ENCODE measurements at regions not wholly inside any gene's neighbourhood (a gene's known extent, or its start where the extent isn't known, plus 50 kb on each side); places are given as distances from the start of the nearest gene placed in this dataset.

DNA sequence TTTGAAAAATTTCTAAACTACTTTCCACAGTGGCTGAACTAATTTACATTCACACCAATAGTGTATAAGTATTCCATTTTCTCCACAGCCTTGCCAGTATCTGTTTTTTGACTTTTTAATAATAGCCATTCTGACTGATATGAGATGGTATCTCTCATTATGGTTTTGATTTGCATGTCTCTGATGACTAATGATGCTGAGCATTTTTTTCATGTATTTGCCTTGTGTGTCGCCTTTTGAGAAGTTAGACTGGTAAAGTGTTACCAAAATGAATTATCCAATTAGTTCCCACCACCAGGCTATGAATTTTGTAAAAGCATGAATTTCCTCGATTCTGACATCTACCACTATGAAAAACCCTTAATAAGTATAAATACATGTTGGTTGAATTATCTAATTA, 242.2 kb upstream of the GK2 start:
- Histone ChIP-seq H4K20me1 (ENCODE audit: control insufficient read depth, extremely low read depth, insufficient read depth, low read length) (no peaks in the 10 kb centered on the region), H3K79me2 (ENCODE audit: control insufficient read depth, insufficient read depth, low read length) (no peaks in the 10 kb centered on the region), H3K4me1 (ENCODE audit: control insufficient read depth, extremely low read depth, insufficient read depth, low read length) (no peaks in the 10 kb centered on the region), H2AFZ (ENCODE audit: low read length) (no peak overlapping the region), H3K9ac (ENCODE audit: insufficient read depth, low read length) (no peak overlapping the region), H3K36me3 (ENCODE audit: control insufficient read depth, insufficient read depth, low read length) (no peaks in the 10 kb centered on the region), H3K4me3 (replicated peaks in 1 of 4; ENCODE audit: control extremely low read depth in 1 of 4, insufficient read depth in 1 of 4, low read depth in 3 of 4, low read length in 4 of 4) (no peak overlapping the region), H3K4me2 (ENCODE audit: extremely low read depth, insufficient read depth, low read length) (no peak overlapping the region), H3K27ac (ENCODE audit: insufficient read depth, low read length) (no peak overlapping the region), H3K27me3 (ENCODE audit: control insufficient read depth, insufficient read depth, low read length) (no peaks in the 10 kb centered on the region), H3K9me3 (ENCODE audit: control insufficient read depth, insufficient read depth, low read depth, low read length) (no peaks in the 10 kb centered on the region)
- DNase-seq (ENCODE audit: low read depth in 2 of 2) = peak in 1 of 2 donors; percentile 33
- no peak for TF ChIP-seq EZH2 (IDR thresholded peaks at IDR 0.05; ENCODE audit: low read length, missing control alignments)
- TF ChIP-seq, protein P1, sequence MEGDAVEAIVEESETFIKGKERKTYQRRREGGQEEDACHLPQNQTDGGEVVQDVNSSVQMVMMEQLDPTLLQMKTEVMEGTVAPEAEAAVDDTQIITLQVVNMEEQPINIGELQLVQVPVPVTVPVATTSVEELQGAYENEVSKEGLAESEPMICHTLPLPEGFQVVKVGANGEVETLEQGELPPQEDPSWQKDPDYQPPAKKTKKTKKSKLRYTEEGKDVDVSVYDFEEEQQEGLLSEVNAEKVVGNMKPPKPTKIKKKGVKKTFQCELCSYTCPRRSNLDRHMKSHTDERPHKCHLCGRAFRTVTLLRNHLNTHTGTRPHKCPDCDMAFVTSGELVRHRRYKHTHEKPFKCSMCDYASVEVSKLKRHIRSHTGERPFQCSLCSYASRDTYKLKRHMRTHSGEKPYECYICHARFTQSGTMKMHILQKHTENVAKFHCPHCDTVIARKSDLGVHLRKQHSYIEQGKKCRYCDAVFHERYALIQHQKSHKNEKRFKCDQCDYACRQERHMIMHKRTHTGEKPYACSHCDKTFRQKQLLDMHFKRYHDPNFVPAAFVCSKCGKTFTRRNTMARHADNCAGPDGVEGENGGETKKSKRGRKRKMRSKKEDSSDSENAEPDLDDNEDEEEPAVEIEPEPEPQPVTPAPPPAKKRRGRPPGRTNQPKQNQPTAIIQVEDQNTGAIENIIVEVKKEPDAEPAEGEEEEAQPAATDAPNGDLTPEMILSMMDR (conservative IDR thresholded peaks at IDR 0.05 in 1 of 2, IDR thresholded peaks at IDR 0.05 in 1 of 2; ENCODE audit: low read depth in 1 of 2, low read length in 2 of 2) = no peak

DNA sequence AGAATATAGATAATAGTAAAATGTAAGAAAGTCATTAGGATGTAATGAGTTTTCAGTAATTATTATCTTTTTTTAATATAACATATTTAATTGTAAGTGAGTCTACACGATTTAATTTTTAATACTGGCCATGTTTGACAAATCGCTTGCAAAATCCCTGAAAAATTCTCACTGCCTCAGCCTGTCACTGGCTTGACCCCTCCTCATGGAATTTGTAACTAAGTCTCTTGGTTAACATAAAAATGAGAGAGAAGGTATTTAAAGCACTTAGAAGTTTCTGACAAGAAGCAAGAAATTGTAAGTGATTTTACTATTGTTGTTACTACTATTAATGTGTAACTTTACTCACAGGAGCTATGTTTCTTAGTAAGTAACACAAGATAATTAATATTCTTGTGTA, 237.9 kb upstream of the GK2 start:
- H3K36me3 ChIP-seq (ENCODE audit: control insufficient read depth, insufficient read depth, low read length) = no peaks in the 10 kb centered on the region
- H2AFZ ChIP-seq (ENCODE audit: low read length) = no peak overlapping the region
- no peak overlapping the region for H3K4me2 ChIP-seq (ENCODE audit: extremely low read depth, insufficient read depth, low read length)
- H3K27me3 ChIP-seq (ENCODE audit: control insufficient read depth, insufficient read depth, low read length) = no peaks in the 10 kb centered on the region
- H3K27ac ChIP-seq (ENCODE audit: insufficient read depth, low read length) = no peak overlapping the region
- no peaks in the 10 kb centered on the region for H3K79me2 ChIP-seq (ENCODE audit: control insufficient read depth, insufficient read depth, low read length)
- H3K4me3 ChIP-seq (replicated peaks in 1 of 4; ENCODE audit: control extremely low read depth in 1 of 4, insufficient read depth in 1 of 4, low read depth in 3 of 4, low read length in 4 of 4) = no peak overlapping the region
- no peaks in the 10 kb centered on the region for H3K4me1 ChIP-seq (ENCODE audit: control insufficient read depth, extremely low read depth, insufficient read depth, low read length)
- DNase-seq (ENCODE audit: low read depth in 2 of 2) = no peak
- H4K20me1 ChIP-seq (ENCODE audit: control insufficient read depth, extremely low read depth, insufficient read depth, low read length) = no peaks in the 10 kb centered on the region
- TF ChIP-seq, protein P1 (conservative IDR thresholded peaks at IDR 0.05 in 1 of 2, IDR thresholded peaks at IDR 0.05 in 1 of 2; ENCODE audit: low read depth in 1 of 2, low read length in 2 of 2) = no peak
- TF ChIP-seq EZH2 (IDR thresholded peaks at IDR 0.05; ENCODE audit: low read length, missing control alignments) = no peak
- H3K9ac ChIP-seq (ENCODE audit: insufficient read depth, low read length) = no peak overlapping the region
- no peaks in the 10 kb centered on the region for H3K9me3 ChIP-seq (ENCODE audit: control insufficient read depth, insufficient read depth, low read depth, low read length)

DNA sequence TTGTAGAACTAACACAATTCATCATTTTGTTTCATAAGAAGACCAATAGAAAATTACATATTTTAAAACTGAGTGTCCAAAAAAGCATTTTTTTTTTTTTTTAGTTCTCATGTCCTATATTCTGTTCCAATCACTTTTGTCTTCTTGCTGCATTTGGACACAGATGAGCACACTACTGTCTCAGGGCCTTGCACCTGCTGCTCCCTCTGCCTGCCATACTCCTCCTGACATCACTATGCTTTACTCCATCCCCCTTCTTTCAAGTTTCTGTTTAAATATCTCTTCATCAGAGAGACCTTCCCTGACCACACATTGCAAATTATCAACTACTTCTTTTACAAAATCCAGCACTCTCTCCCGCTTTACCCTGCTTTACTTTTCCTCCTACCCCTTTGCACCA, 230.7 kb upstream of the GK2 start:
- Histone ChIP-seq H3K27me3 (ENCODE audit: control insufficient read depth, insufficient read depth, low read length) (no peaks in the 10 kb centered on the region), H2AFZ (ENCODE audit: low read length) (no peak overlapping the region), H3K36me3 (ENCODE audit: control insufficient read depth, insufficient read depth, low read length) (no peaks in the 10 kb centered on the region), H3K4me1 (ENCODE audit: control insufficient read depth, extremely low read depth, insufficient read depth, low read length) (no peaks in the 10 kb centered on the region), H3K9ac (ENCODE audit: insufficient read depth, low read length) (no peak overlapping the region), H3K4me3 (replicated peaks in 1 of 4; ENCODE audit: control extremely low read depth in 1 of 4, insufficient read depth in 1 of 4, low read depth in 3 of 4, low read length in 4 of 4) (no peak overlapping the region), H3K79me2 (ENCODE audit: control insufficient read depth, insufficient read depth, low read length) (no peaks in the 10 kb centered on the region), H3K27ac (ENCODE audit: insufficient read depth, low read length) (no peak overlapping the region), H3K4me2 (ENCODE audit: extremely low read depth, insufficient read depth, low read length) (no peak overlapping the region), H3K9me3 (ENCODE audit: control insufficient read depth, insufficient read depth, low read depth, low read length) (no peaks in the 10 kb centered on the region), H4K20me1 (ENCODE audit: control insufficient read depth, extremely low read depth, insufficient read depth, low read length) (no peaks in the 10 kb centered on the region)
- DNase-seq (ENCODE audit: low read depth in 2 of 2) = no peak
- TF ChIP-seq EZH2 (IDR thresholded peaks at IDR 0.05; ENCODE audit: low read length, missing control alignments) = no peak
- TF ChIP-seq, protein P1 (conservative IDR thresholded peaks at IDR 0.05 in 1 of 2, IDR thresholded peaks at IDR 0.05 in 1 of 2; ENCODE audit: low read depth in 1 of 2, low read length in 2 of 2) = no peak
